Peyer's patch (tissue), 4 donors: ENCODE measurements at regions not wholly inside any gene's neighbourhood (a gene's known extent, or its start where the extent isn't known, plus 50 kb on each side); places are given as distances from the start of the nearest gene placed in this dataset.

Experiments
- DNase-seq, 3 donors: peaks; one replicate each; pipeline ENCODE4 v3.0.0-alpha.2; 2017 to 2019
- H3K27ac ChIP-seq, 4 donors: fragments of 200-600 bp; sonication (generic); one replicate each; pipeline ENCODE4 v1.5.1; 2016 to 2019
- H3K27me3 ChIP-seq, 2 donors: fragments of 200-600 bp; sonication (generic); one replicate each; pipeline ENCODE4 v1.5.1; 2019
- H3K36me3 ChIP-seq, 3 donors: fragments of 200-600 bp; sonication (generic); one replicate each; pipeline ENCODE4 v1.5.1; 2016 to 2019
- H3K4me1 ChIP-seq, 4 donors: fragments of 200-600 bp; sonication (generic); one replicate each; pipeline ENCODE4 v1.5.1; 2016 to 2019
- H3K4me3 ChIP-seq, 4 donors: fragments of 200-600 bp; sonication (generic); 1 replicate in 3 of 4; 2 replicates in 1 of 4; pipeline ENCODE4 v1.5.1; 2016 to 2019; ENCODE audit warnings: mild to moderate bottlenecking in 1 of 4
- H3K9me3 ChIP-seq, 4 donors: fragments of 200-600 bp; sonication (generic); one replicate each; pipeline ENCODE4 v1.5.1; 2016 to 2019; ENCODE audit warnings: mild to moderate bottlenecking in 1 of 4
- CTCF ChIP-seq, 6 experiments: fragments of 450-650 bp in 4 of 6; fragments of 200-600 bp in 2 of 6; sonication (generic) in 1 of 6; IDR thresholded peaks; one replicate each; pipeline ENCODE4 v1.5.1; 2017 to 2019; ENCODE audit warnings: antibody characterized with exemption in 6 of 6, mild to moderate bottlenecking in 3 of 6, moderate library complexity in 1 of 6
- POLR2A ChIP-seq, 2 donors: fragments of 450-650 bp; IDR thresholded peaks; one replicate each; pipeline ENCODE4 v1.5.1; 2017; ENCODE audit warnings: antibody characterized with exemption in 2 of 2, mild to moderate bottlenecking in 2 of 2, moderate library complexity in 2 of 2

- H3K4me3 ChIP-seq: no peak overlapping the region
- peaks cover 0 to 16% (median 3%) of the 10 kb centered on the region in 4 donors for H3K4me1 ChIP-seq
- H3K9me3 ChIP-seq: no peaks in the 10 kb centered on the region
- H3K27me3 ChIP-seq: no peaks in the 10 kb centered on the region
- TF ChIP-seq POLR2A (IDR thresholded peaks at IDR 0.05) (no peak), CTCF (IDR thresholded peaks at IDR 0.05) (no peak)
- no peaks in the 10 kb centered on the region for H3K36me3 ChIP-seq
- DNase-seq: no peak
- peak overlapping the region in 1 of 4 donors; percentile 36 for H3K27ac ChIP-seq
Measured at GRCh38 chr9:89668216-89668865, 63.5 kb downstream of the GADD45G start.

GRCh38 chr9:89668866-89669246 lies 64.0 kb downstream of the GADD45G start:
- Histone ChIP-seq H3K4me3 (no peak overlapping the region), H3K27me3 (no peaks in the 10 kb centered on the region), H3K9me3 (no peaks in the 10 kb centered on the region), H3K4me1 (peaks cover 0 to 16% (median 3%) of the 10 kb centered on the region in 4 donors), H3K36me3 (no peaks in the 10 kb centered on the region), H3K27ac (no peak overlapping the region)
- no peak for DNase-seq
- no peak for TF ChIP-seq CTCF (IDR thresholded peaks at IDR 0.05)
- TF ChIP-seq POLR2A (IDR thresholded peaks at IDR 0.05): no peak

GRCh38 chr9:89669361-89669842 lies 64.6 kb downstream of the GADD45G start:
- Histone ChIP-seq H3K27me3 (no peaks in the 10 kb centered on the region), H3K9me3 (no peaks in the 10 kb centered on the region), H3K36me3 (no peaks in the 10 kb centered on the region), H3K4me3 (no peak overlapping the region), H3K4me1 (peaks cover 0 to 11% (median 1%) of the 10 kb centered on the region in 4 donors), H3K27ac (peak overlapping the region in 1 of 4 donors; percentile 48)
- no peak for DNase-seq
- TF ChIP-seq POLR2A (IDR thresholded peaks at IDR 0.05) (no peak), CTCF (IDR thresholded peaks at IDR 0.05) (no peak)

- Histone ChIP-seq H3K9me3 (no peaks in the 10 kb centered on the region), H3K27me3 (no peaks in the 10 kb centered on the region), H3K27ac (peak overlapping the region in 1 of 4 donors; percentile 48), H3K4me3 (no peak overlapping the region), H3K4me1 (peaks cover 0 to 9% (median 0%) of the 10 kb centered on the region in 4 donors), H3K36me3 (no peaks in the 10 kb centered on the region)
- DNase-seq: peak in 2 of 3 donors; percentile 62 to 68
- TF ChIP-seq POLR2A (IDR thresholded peaks at IDR 0.05) (no peak), CTCF (IDR thresholded peaks at IDR 0.05) (no peak)
Measured at GRCh38 chr9:89670114-89670513, 65.3 kb downstream of the GADD45G start.

- H3K27ac ChIP-seq: peak overlapping the region in 1 of 4 donors; percentile 45
- H3K27me3 ChIP-seq: no peaks in the 10 kb centered on the region
- H3K4me1 ChIP-seq: peaks cover 0 to 13% (median 0%) of the 10 kb centered on the region in 4 donors
- no peak for DNase-seq
- H3K4me3 ChIP-seq: no peak overlapping the region
- no peaks in the 10 kb centered on the region for H3K9me3 ChIP-seq
- H3K36me3 ChIP-seq: no peaks in the 10 kb centered on the region
- TF ChIP-seq POLR2A (IDR thresholded peaks at IDR 0.05) (no peak), CTCF (IDR thresholded peaks at IDR 0.05) (no peak)
Measured at GRCh38 chr9:89670801-89671434, 66.1 kb downstream of the GADD45G start.
